HG02759 (cell line): ENCODE measurements at regions not wholly inside any gene's neighbourhood (a gene's known extent, or its start where the extent isn't known, plus 50 kb on each side); places are given as distances from the start of the nearest gene placed in this dataset.
"Not testable (repeated sequence)": the region's sequence is repeated elsewhere in the genome, so short reads cannot be mapped to it uniquely, and the experiment has no call there.

ENCODE experiments used
- ATAC-seq: cut with Tn5 transposase; IDR thresholded peaks from one replicate; pipeline ENCODE4 v1.9.1; 2021; ENCODE audit warnings: mild to moderate bottlenecking, moderate library complexity; ENCODE audit not compliant: unreplicated experiment

GRCh38 chr1:196160066-196160795, 448.0 kb downstream of the KCNT2 start:
- no peak for ATAC-seq

DNA sequence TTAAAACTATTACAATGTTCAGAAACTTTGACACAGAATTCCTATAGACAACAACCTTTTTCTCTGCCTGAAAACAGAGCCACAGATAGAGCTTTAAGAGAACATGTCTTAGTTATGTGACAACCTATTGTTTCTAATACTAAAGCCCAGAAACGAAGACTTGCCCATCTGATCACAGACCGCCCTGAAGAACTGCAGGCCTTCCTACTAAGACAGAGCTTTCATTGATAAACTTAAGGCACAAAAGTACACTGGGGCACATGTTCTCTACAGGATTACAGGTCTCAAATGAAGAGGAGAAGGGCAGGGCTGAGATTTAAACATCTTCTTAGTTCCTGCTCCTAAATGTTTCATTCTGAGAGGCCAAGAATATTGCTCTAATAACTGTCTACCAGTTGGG, 452.7 kb downstream of the KCNT2 start:
- no peak for ATAC-seq

DNA sequence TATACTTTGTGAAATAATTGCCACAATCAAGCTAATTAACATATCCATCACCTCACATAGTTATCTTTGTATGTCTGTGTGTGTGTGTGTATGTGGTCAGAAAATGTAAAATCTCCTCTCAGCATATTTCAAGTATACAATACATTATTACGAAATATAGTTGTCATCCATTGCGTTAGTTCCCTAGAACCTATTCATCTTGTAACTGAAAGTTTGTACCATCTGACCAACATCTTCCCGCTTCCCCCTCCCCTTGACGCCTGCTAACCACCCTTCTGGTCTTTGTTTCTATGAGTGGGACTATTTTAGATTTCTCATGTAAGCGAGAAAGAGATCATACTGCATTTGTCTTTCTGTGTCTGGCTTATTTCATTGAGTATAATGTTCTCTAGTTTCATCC, 455.3 kb downstream of the KCNT2 start:
- no peak for ATAC-seq

DNA sequence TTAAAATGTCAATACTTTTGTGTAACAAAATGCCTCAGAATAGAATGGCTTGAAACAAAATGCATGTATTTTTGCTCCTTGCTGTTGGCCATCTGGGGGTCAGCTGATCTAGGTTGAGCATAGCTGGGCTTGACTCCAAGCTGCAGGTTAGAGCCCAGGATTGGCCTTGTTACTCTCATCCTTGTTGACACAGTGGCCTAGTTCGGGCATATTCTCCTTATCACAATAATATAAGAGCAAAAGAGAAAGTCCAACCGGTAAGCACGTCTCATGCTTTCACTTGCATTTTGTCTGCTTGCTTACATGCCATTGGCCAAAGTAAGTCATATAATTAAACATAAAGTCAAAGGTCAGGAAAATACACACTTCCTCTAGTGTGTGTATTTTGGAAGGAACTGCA, 456.2 kb downstream of the KCNT2 start:
- ATAC-seq: no peak

DNA sequence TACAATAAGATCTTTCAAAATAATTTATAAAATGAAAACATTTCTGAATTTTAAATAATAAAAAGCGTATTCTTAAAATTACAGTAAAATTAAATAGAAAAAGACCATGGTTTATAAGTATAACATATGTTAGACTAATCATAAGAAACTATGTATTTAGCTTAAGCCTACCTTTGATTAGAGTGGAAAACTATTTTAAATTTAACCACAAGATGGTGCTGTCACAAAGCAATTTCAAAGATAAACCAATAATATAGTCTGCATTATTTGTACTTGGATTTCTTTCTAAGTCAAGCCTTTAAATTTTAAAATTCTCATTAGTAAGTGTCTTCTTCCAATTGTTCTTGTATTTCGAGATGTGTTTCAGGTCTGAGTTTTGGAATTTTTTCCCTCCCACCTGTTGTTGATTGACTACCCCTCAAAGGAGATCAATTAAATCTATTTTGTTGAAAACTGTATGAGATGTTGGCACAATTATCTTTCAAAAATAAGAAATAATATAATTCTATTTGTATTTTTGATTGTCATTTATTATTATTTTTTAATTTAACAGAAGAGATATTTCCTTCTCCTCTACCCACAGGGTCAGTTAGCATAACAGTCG, 459.8 kb downstream of the KCNT2 start:
- no peak for ATAC-seq

- no peak for ATAC-seq
Measured at GRCh38 chr1:196147530-196147929, 460.7 kb downstream of the KCNT2 start.

GRCh38 chr1:196145151-196145550, 463.1 kb downstream of the KCNT2 start:
- ATAC-seq: not testable (repeated sequence)

GRCh38 chr1:196144588-196144987, 463.7 kb downstream of the KCNT2 start:
- no peak for ATAC-seq

GRCh38 chr1:196143602-196144342, 464.5 kb downstream of the KCNT2 start:
- ATAC-seq: no peak

- ATAC-seq: no peak
Measured at GRCh38 chr1:196142111-196142640, 466.1 kb downstream of the KCNT2 start.

- ATAC-seq: no peak
Measured at GRCh38 chr1:196136396-196136795, 471.8 kb downstream of the KCNT2 start.

DNA sequence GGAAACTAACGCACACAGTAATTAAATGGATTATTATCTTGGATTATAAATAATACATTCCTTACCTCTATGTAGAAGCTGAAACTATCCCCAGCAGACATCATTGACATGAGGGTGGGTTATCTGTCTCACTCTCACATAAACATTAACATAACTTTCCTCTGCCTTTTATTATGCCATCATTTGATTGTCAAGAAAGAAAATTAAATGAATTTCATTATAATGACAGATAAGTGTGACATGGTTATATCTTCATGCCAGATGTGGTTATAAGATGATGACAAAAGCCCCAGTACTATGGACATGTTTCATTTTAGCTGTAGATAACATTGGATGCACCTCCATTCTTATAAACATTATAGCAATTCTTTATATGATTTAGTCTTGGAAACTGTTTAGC, 476.5 kb downstream of the KCNT2 start:
- ATAC-seq: no peak

DNA sequence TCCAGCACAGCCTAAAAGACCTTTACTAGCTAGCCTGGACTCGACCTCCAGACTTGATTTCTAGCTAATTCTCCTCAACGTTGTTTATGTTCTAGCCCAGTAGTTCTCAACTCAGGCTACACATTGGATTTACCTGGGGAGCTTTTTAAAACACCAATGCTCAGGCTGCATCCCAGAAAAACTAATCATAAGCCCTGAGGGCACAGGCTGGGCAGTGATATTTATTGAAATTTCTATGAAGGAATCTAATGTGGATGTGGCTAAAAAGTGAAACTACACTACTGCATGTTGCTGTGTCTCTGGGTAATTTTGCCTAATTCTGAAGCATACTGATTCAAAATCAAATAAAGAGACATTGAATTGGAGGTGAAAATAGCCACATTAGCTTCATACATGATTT, 479.4 kb downstream of the KCNT2 start:
- no peak for ATAC-seq

GRCh38 chr1:196121181-196121580, 487.1 kb downstream of the KCNT2 start:
- ATAC-seq: no peak

DNA sequence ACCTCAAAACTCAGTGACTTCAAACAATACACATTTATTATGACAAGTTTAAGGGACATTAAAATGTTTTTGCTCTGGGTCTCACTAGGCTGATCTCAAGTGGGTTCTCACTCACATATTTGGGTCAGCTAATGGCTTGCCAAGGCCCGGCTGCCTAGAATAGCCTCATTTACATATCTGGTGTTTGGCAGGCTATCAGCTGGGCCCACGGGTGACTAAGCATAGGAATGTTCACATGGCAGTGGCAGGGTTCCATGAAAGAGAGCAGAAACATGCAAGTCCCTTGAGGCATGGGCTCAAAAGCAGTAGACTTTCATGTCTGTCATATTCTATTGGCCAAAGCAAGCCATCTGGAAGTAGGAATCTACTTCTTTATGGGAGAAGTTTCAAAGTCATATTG, 492.6 kb downstream of the KCNT2 start:
- no peak for ATAC-seq

DNA sequence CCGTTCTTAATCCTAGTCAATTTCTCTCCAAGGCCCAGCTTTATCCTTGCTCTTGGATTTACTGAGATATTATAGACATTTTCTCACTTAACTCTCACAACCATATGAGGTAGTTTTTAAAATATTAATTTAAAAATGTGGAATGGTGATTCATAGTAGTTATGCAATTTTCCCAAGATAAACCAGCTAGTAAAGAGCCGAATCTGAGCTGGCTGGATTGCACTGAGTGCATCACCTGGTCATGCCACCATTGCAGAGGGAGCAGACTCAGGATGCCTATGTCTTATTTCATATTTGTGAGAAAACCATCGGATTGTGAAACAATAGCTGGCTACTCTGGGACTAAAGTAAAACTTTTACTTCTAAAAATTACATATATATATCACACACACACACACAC, 494.0 kb downstream of the KCNT2 start:
- no peak for ATAC-seq

DNA sequence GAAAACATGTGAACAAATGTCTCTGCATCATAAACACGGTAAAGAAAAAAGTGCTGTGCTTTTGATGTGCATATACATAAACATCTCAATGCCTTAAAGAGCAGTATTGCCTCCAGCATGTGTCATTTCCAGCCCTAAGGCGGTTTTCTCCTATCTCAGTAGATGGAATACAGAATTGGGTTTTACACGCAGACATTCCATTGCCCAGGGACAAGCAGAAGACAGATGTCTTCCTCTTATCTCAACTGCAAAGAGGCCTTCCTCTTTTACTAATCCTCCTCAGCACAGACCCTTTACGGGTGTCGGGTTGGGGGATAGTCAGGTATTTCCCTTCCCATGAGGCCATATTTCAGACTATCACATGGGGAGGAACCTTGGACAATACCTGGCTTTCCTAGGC, 499.2 kb downstream of the KCNT2 start:
- ATAC-seq: not testable (repeated sequence)

DNA sequence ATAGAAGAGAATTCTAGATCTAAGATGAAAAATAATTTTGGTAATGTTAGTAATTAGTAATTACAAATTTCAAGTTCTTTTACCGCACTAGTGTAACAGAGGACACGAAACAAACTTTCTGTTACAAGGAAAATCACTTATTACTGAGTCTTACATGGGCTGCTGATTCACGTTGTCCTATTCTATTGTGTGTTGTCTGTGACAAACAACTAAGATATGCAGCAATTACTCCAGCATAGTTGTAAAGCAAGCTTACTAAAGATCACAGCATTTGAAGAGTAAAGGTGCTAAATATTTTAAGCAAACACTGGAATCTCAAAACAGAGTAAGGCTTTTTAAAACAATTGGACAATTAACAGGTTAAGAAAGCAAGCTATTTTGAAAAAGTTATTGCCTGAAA, 502.3 kb downstream of the KCNT2 start:
- no peak for ATAC-seq

GRCh38 chr1:196102826-196103225, 505.4 kb downstream of the KCNT2 start:
- no peak for ATAC-seq

- ATAC-seq: no peak
Measured at GRCh38 chr1:196098000-196098399, 510.2 kb downstream of the KCNT2 start.

DNA sequence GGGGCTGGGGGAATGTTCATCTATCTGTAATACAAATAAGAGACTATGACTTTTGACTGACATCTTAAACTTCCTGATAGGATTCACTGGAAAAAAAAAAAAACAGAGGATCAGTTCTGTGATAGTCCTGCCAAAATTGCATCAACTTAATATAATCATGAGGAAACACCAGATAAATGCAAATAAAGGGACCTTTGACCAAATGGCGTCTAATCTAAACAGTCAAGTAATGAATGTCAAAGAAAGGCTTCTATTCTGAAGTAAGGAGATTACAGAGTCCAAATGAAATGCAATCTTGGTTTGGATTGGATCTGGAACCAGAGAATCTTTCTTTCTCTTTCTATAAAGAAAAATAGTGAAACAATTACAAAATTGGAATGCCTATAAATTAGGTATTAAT, 513.4 kb downstream of the KCNT2 start:
- no peak for ATAC-seq
